GM19035 (cell line): ENCODE measurements at regions not wholly inside any gene's neighbourhood (a gene's known extent, or its start where the extent isn't known, plus 50 kb on each side); places are given as distances from the start of the nearest gene placed in this dataset.

Experiments used
- ATAC-seq: cut with Tn5 transposase; IDR thresholded peaks from one replicate; pipeline ENCODE4 v1.9.1; 2021; ENCODE audit not compliant: unreplicated experiment

DNA sequence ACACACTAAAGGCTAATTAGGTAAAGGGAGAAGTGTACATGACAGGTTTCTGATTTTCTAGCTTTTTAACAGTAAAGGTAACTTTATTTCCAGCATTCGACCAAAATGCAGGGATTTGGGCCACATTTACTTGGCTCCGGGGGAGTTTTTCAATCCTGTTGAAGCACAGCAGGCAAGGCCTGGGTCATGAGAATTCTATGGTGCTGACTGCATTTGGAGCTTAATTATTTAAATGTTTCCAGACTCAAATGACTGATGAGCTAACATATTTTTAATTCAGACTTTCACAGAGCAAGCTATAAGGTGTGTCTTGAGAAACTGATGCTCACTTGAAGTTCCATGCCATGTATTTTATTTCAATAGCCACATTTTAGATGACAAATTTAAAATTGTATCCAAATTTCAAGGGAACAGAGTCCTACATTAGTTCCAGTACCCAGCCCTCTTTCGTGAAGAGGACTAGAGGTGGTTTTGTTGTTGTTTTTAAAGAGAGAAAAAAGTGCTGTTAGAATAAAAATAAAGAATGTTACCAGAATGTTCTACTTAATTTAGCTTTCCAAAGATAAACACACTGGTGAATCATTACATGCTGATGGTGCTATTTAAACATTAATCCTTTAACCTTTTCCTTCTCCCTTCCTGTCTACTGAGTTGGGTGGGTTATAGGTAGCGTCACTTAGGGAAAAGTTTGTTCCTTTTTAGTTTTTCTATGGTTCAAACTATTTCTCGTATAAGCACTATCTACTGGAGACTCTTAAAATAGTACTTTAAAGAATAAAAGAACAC lies 82.3 kb upstream of the PHACTR2 start:
- ATAC-seq, result no peak

GRCh38 chr6:143594647-143595046 lies 83.1 kb upstream of the PHACTR2 start:
- ATAC-seq, result no peak

DNA sequence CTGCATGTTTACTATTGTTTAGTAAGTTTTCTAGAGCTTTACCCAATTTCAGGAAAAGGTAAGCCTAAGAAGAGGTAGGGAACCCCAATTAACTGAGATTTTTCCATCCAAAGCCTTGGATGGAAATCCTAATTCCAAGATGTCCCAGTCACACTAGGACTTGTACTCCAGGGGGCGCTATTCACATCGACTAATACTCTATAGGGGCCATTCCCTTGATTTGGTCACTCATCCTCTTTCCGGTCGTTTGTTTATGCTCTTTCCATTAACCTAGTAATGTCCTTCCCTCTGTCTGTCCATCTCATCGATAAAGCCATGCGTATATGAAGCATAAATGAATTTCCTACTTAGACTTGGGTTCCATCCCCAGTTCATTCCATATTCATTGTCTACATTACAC lies 80.8 kb upstream of the FUCA2 start:
- ATAC-seq, result no peak

DNA sequence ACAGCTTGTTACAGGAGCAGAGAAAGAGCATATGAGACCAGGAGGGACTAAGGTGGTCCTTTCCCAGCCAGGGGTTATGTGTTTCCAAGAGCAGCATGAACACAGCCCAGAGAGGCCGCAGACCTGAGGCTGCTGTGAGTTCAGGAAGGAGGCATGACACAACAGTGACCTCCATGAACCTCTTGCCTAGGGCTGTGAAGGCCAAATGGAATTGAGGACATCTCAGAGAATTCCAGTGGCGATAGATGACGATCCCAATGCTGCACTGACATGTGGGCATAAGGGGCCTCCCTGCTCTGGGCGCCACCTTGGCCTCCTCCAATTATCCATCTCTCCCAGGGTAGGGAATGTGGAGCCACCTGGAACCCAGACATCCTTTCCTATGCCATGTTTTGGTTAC lies 79.9 kb upstream of the FUCA2 start:
- ATAC-seq, result no peak

- no peak for ATAC-seq
Measured at GRCh38 chr6:143589162-143589561, 77.6 kb upstream of the FUCA2 start.

DNA sequence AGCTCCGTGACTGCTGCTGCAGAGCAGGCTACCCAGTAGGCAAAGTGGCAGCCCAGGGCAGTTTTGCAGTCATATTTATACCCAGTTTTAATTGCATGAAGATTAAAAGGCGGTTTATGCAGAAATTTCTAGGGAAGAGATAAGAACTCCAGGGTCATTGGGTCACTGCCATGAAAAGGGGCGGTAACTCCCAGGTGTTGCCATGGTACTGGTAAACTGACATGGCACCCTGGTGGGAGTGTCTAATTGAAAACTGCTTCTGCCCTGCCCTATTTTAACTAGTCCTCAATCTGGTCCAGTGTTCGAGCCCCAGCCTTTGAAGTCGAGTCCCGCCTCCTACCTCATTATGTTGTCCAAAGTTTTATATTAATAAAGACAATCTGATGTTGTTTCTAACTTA lies 75.0 kb upstream of the FUCA2 start:
- no peak for ATAC-seq

GRCh38 chr6:143585716-143586115 lies 74.2 kb upstream of the FUCA2 start:
- no peak for ATAC-seq

- ATAC-seq, result no peak
Measured at GRCh38 chr6:143585241-143585640, 73.7 kb upstream of the FUCA2 start.

- ATAC-seq, result no peak
Measured at GRCh38 chr6:143583542-143584327, 72.2 kb upstream of the FUCA2 start.

- no peak for ATAC-seq
Measured at GRCh38 chr6:143581835-143582480, 70.4 kb upstream of the FUCA2 start.

GRCh38 chr6:143579703-143580102 lies 68.2 kb upstream of the FUCA2 start:
- no peak for ATAC-seq

DNA sequence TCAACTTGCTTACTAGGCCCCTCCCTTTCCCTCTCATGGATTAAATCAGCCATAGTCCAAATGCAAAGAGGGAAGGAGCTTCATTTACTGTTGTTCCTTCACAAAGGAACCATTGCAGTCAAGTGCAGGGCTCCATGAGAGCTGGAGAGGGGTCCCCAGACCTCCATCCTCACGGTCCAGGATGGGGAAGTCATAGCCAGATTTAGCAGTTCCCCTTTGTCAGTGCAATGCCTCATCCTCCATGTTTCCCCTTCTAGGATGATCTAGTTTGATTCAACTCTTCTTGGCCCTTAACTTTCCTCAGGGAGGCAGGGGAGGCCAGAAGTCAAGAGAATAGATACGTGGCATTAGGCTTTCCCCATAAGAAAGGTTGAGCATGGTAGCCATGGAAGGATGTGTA lies 66.5 kb upstream of the FUCA2 start:
- no peak for ATAC-seq

DNA sequence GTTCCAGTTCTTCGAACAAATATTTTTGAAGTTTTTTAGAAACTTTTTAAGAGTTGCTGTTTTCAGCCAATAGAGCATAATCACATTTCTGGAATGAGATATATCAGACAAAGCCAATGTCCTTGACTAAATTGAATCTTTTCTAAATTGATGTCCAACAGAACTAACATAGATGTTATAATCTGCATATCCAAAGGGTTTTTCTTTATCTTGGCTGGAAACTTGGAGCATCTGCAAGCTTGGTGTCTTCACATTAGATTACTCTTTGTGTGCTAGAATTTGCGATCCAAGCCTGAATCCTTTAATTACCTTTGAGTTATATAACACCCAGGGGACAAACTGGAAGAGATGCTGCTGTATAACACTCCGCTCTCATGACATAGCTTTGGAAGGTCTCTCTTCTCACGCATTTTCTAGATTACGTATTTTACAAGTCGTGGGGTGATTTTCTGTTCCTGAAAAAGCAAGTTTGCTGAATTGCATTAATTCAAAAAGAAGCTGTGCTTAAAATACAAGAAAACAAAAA lies 64.4 kb upstream of the FUCA2 start:
- ATAC-seq, result no peak

- ATAC-seq, result peak; percentile 97
Measured at GRCh38 chr6:143575440-143575839, 63.9 kb upstream of the FUCA2 start.

DNA sequence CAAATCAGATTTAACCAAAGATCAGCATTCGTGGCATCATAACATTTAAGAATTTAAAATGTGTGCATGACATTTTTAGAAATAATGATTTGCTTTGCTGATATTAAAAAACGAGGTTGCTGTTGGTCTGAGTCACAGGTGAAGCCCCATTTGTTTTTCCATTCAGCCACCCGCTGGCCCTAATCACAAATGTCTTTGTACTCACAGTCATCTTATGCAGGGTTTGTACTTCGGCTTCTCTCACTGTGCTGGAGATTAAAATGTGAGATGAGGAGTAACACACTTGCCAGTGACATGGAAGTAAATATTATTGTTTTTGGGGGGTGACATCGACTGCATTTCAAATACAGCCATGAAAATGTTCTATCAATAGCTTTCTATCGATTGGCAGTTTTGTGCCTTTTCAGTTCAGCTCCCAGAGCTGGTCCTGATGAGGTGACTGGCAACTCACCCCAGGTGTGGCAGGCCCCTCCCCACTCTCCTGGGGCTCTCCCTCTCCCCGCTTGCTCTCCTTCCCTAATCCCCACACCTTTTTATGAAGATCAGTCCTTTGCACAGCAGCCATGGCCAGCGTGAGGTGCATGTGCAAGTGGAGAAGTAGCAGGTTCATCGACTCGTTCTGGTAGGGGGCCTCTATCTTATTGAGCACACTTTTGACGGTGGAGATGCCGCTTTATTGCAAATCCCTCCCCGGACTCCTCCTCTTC lies 58.8 kb upstream of the FUCA2 start:
- no peak for ATAC-seq

DNA sequence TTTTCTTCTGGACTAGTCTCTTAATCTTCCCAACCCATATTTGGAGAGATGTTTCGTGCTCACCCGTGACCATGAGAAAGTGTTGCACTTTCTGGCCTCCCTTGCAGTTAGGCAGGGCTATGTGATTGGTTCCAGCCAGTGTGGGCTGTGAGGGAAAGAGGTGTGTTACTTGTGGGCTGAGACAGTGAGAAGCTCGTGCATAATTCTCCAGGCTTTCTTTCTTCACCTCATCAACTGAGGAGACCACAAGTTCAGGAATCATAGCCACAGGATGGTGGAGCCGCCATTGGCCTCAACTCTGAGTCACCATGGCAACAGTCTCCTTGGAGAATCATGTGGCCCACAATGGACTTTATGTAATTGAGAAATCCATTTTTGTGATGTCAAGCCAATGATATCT lies 57.5 kb upstream of the FUCA2 start:
- ATAC-seq, result no peak

GRCh38 chr6:143564484-143565017 lies 53.0 kb upstream of the FUCA2 start:
- no peak for ATAC-seq

- ATAC-seq, result no peak
Measured at GRCh38 chr6:143562143-143562542, 50.6 kb upstream of the FUCA2 start.
